Neural cell (in vitro differentiated cells): ENCODE measurements at regions not wholly inside any gene's neighbourhood (a gene's known extent, or its start where the extent isn't known, plus 50 kb on each side); places are given as distances from the start of the nearest gene placed in this dataset.
"Not testable (repeated sequence)": the region's sequence is repeated elsewhere in the genome, so short reads cannot be mapped to it uniquely, and the experiment has no call there.

Source experiments
- EP300 ChIP-seq: fragments of 450-650 bp; conservative IDR thresholded peaks from 2 replicates; pipeline ENCODE4 v1.6.1; 2014; ENCODE audit warnings: antibody characterized with exemption, mild to moderate bottlenecking, moderate library complexity; ENCODE audit not compliant: poor library complexity, severe bottlenecking
- POLR2AphosphoS5 ChIP-seq: IDR thresholded peaks from 2 replicates; pipeline ENCODE4 v1.6.1; 2012
- TF ChIP-seq, protein P1 (sequence below): fragments of 450-650 bp; IDR thresholded peaks from 2 replicates; pipeline ENCODE4 v1.5.1; 2014; ENCODE audit warnings: antibody characterized with exemption, mild to moderate bottlenecking, moderate library complexity; ENCODE audit not compliant: poor library complexity, severe bottlenecking
- TF ChIP-seq, protein P2 (sequence below): IDR thresholded peaks from 2 replicates; pipeline ENCODE4 v1.6.1; 2012; ENCODE audit warnings: borderline replicate concordance

DNA sequence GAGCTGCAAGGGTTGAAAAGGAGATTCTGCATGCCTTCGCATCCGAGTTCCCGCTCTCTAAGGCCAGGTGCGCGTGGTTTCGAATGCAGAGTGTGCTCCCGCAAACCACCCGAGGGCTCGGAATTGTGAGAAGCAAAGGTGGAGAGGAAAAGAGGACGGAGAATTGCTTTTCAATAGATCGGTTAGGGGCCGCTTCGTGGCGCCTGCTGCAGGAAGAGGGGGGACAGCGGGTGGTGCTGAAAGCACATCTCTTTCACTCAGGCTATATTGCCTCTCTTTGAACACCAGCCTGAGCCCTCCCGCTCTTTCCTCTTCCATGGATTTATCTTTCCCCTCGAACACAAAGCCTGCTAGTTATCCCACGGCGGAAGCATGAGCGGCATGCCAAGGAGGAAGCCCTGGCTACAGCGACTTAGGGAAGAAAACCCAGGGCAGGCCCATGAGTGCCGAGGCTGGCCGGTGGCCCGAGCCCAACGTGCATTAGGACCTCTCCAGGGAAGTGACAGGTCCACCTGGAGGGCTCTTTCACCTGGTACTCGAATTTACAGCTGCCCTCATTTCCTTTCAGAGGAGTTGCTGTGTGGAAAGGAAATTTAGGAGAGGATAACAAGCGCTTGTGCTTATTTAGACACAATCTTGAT lies 353.0 kb upstream of the FOLH1 start:
- TF ChIP-seq, protein P1, sequence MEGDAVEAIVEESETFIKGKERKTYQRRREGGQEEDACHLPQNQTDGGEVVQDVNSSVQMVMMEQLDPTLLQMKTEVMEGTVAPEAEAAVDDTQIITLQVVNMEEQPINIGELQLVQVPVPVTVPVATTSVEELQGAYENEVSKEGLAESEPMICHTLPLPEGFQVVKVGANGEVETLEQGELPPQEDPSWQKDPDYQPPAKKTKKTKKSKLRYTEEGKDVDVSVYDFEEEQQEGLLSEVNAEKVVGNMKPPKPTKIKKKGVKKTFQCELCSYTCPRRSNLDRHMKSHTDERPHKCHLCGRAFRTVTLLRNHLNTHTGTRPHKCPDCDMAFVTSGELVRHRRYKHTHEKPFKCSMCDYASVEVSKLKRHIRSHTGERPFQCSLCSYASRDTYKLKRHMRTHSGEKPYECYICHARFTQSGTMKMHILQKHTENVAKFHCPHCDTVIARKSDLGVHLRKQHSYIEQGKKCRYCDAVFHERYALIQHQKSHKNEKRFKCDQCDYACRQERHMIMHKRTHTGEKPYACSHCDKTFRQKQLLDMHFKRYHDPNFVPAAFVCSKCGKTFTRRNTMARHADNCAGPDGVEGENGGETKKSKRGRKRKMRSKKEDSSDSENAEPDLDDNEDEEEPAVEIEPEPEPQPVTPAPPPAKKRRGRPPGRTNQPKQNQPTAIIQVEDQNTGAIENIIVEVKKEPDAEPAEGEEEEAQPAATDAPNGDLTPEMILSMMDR: not testable (repeated sequence)
- TF ChIP-seq POLR2AphosphoS5, EP300: not testable (repeated sequence)
- TF ChIP-seq, protein P2, sequence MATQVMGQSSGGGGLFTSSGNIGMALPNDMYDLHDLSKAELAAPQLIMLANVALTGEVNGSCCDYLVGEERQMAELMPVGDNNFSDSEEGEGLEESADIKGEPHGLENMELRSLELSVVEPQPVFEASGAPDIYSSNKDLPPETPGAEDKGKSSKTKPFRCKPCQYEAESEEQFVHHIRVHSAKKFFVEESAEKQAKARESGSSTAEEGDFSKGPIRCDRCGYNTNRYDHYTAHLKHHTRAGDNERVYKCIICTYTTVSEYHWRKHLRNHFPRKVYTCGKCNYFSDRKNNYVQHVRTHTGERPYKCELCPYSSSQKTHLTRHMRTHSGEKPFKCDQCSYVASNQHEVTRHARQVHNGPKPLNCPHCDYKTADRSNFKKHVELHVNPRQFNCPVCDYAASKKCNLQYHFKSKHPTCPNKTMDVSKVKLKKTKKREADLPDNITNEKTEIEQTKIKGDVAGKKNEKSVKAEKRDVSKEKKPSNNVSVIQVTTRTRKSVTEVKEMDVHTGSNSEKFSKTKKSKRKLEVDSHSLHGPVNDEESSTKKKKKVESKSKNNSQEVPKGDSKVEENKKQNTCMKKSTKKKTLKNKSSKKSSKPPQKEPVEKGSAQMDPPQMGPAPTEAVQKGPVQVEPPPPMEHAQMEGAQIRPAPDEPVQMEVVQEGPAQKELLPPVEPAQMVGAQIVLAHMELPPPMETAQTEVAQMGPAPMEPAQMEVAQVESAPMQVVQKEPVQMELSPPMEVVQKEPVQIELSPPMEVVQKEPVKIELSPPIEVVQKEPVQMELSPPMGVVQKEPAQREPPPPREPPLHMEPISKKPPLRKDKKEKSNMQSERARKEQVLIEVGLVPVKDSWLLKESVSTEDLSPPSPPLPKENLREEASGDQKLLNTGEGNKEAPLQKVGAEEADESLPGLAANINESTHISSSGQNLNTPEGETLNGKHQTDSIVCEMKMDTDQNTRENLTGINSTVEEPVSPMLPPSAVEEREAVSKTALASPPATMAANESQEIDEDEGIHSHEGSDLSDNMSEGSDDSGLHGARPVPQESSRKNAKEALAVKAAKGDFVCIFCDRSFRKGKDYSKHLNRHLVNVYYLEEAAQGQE: not testable (repeated sequence)
